OCI-LY3 (cell line): ENCODE measurements at regions not wholly inside any gene's neighbourhood (a gene's known extent, or its start where the extent isn't known, plus 50 kb on each side); places are given as distances from the start of the nearest gene placed in this dataset.

Source experiments
- CTCF ChIP-seq: fragments of 200-600, 300-600 bp; sonication (generic); IDR thresholded peaks from 2 replicates; pipeline ENCODE4 v1.5.1; 2014; ENCODE audit warnings: antibody characterized with exemption, low read length, low read depth
- EZH2phosphoT487 ChIP-seq: fragments of 200-600 bp; shearing (Covaris generic); IDR thresholded peaks from 2 replicates; pipeline ENCODE4 v1.6.1; 2018; ENCODE audit warnings: antibody characterized with exemption, mixed run types, low read depth

GRCh38 chr4:135515295-135515694 is 1313.7 kb upstream of the PABPC4L start:
- TF ChIP-seq EZH2phosphoT487 (no peak), CTCF (no peak)
